Mucosa of stomach (tissue), 1 donor: ENCODE measurements at regions not wholly inside any gene's neighbourhood (a gene's known extent, or its start where the extent isn't known, plus 50 kb on each side); places are given as distances from the start of the nearest gene placed in this dataset.

Experiments
- H3K27me3 ChIP-seq: one replicate; pipeline ENCODE4 v1.7.0; 2013; ENCODE audit warnings: mild to moderate bottlenecking, low read length; ENCODE audit not compliant: control insufficient read depth, insufficient read depth
- H3K36me3 ChIP-seq: one replicate; pipeline ENCODE4 v1.7.0; 2013; ENCODE audit warnings: low read length; ENCODE audit not compliant: control insufficient read depth, insufficient read depth
- H3K4me1 ChIP-seq: one replicate; pipeline ENCODE4 v1.7.0; 2013; ENCODE audit warnings: mild to moderate bottlenecking, low read length; ENCODE audit not compliant: control insufficient read depth, insufficient read depth
- H3K4me3 ChIP-seq: one replicate; pipeline ENCODE4 v1.7.0; 2013; ENCODE audit warnings: low read length
- H3K9ac ChIP-seq: one replicate; pipeline ENCODE4 v1.7.0; 2013; ENCODE audit warnings: mild to moderate bottlenecking, low read length, moderate library complexity
- H3K9me3 ChIP-seq: one replicate; pipeline ENCODE4 v1.7.0; 2013; ENCODE audit warnings: mild to moderate bottlenecking, low read length, moderate library complexity; ENCODE audit not compliant: control insufficient read depth
- donor health status: Pancreatic carcinoma.

- H3K4me1 ChIP-seq: no peaks in the 10 kb centered on the region
- no peak overlapping the region for H3K4me3 ChIP-seq
- no peaks in the 10 kb centered on the region for H3K36me3 ChIP-seq
- no peaks in the 10 kb centered on the region for H3K9me3 ChIP-seq
- no peak overlapping the region for H3K9ac ChIP-seq
- H3K27me3 ChIP-seq: no peaks in the 10 kb centered on the region
Observed at GRCh38 chr20:39850821-39851330, 838.2 kb downstream of the MAFB start.

GRCh38 chr20:39850246-39850645 lies 838.8 kb downstream of the MAFB start:
- H3K27me3 ChIP-seq: no peaks in the 10 kb centered on the region
- H3K4me1 ChIP-seq: no peaks in the 10 kb centered on the region
- no peak overlapping the region for H3K9ac ChIP-seq

GRCh38 chr20:39849664-39850063 lies 839.4 kb downstream of the MAFB start:
- H3K4me1 ChIP-seq: no peaks in the 10 kb centered on the region
- no peaks in the 10 kb centered on the region for H3K36me3 ChIP-seq
- H3K9me3 ChIP-seq: no peaks in the 10 kb centered on the region
- H3K9ac ChIP-seq: no peak overlapping the region
- no peaks in the 10 kb centered on the region for H3K27me3 ChIP-seq
- no peak overlapping the region for H3K4me3 ChIP-seq

More at GRCh38 chr20:39850246-39850645, 838.8 kb downstream of the MAFB start:
- Histone ChIP-seq H3K36me3 (no peaks in the 10 kb centered on the region), H3K4me3 (no peak overlapping the region), H3K9me3 (no peaks in the 10 kb centered on the region)

- Histone ChIP-seq H3K9ac (no peak overlapping the region), H3K4me3 (no peak overlapping the region), H3K9me3 (no peaks in the 10 kb centered on the region), H3K27me3 (no peaks in the 10 kb centered on the region), H3K4me1 (no peaks in the 10 kb centered on the region), H3K36me3 (no peaks in the 10 kb centered on the region)
Observed at GRCh38 chr20:39849171-39849570, 839.9 kb downstream of the MAFB start.

GRCh38 chr20:39839399-39840119 lies 849.5 kb downstream of the MAFB start:
- H3K9ac ChIP-seq: no peak overlapping the region
- H3K4me3 ChIP-seq: no peak overlapping the region
- no peaks in the 10 kb centered on the region for H3K4me1 ChIP-seq
- H3K9me3 ChIP-seq: no peaks in the 10 kb centered on the region
- H3K27me3 ChIP-seq: no peaks in the 10 kb centered on the region
- H3K36me3 ChIP-seq: no peaks in the 10 kb centered on the region

GRCh38 chr20:39837561-39837960 lies 851.5 kb downstream of the MAFB start:
- Histone ChIP-seq H3K4me3 (no peak overlapping the region), H3K9me3 (no peaks in the 10 kb centered on the region), H3K36me3 (no peaks in the 10 kb centered on the region), H3K9ac (no peak overlapping the region), H3K27me3 (no peaks in the 10 kb centered on the region), H3K4me1 (no peaks in the 10 kb centered on the region)

GRCh38 chr20:39835130-39835842 lies 853.8 kb downstream of the MAFB start:
- no peaks in the 10 kb centered on the region for H3K4me1 ChIP-seq
- H3K27me3 ChIP-seq: no peaks in the 10 kb centered on the region
- H3K9ac ChIP-seq: no peak overlapping the region
- H3K36me3 ChIP-seq: no peaks in the 10 kb centered on the region
- H3K9me3 ChIP-seq: no peaks in the 10 kb centered on the region
- H3K4me3 ChIP-seq: no peak overlapping the region

- no peaks in the 10 kb centered on the region for H3K27me3 ChIP-seq
- H3K9me3 ChIP-seq: no peaks in the 10 kb centered on the region
- H3K9ac ChIP-seq: no peak overlapping the region
- H3K4me3 ChIP-seq: no peak overlapping the region
- no peaks in the 10 kb centered on the region for H3K36me3 ChIP-seq
- no peaks in the 10 kb centered on the region for H3K4me1 ChIP-seq
Observed at GRCh38 chr20:39830903-39831302, 858.1 kb downstream of the MAFB start.

- no peaks in the 10 kb centered on the region for H3K4me1 ChIP-seq
- no peak overlapping the region for H3K9ac ChIP-seq
- no peaks in the 10 kb centered on the region for H3K9me3 ChIP-seq
- H3K4me3 ChIP-seq: no peak overlapping the region
- no peaks in the 10 kb centered on the region for H3K27me3 ChIP-seq
- H3K36me3 ChIP-seq: no peaks in the 10 kb centered on the region
Observed at GRCh38 chr20:39829661-39830060, 859.4 kb downstream of the MAFB start.

- Histone ChIP-seq H3K4me3 (no peak overlapping the region), H3K27me3 (no peaks in the 10 kb centered on the region), H3K9ac (no peak overlapping the region), H3K9me3 (no peaks in the 10 kb centered on the region), H3K4me1 (no peaks in the 10 kb centered on the region), H3K36me3 (no peaks in the 10 kb centered on the region)
Observed at GRCh38 chr20:39829256-39829655, 859.8 kb downstream of the MAFB start.

- H3K9me3 ChIP-seq: no peaks in the 10 kb centered on the region
- no peak overlapping the region for H3K4me3 ChIP-seq
- no peak overlapping the region for H3K9ac ChIP-seq
Observed at GRCh38 chr20:39825950-39826349, 863.1 kb downstream of the MAFB start.

GRCh38 chr20:39825524-39825923 lies 863.4 kb downstream of the DHX35 start:
- Histone ChIP-seq H3K9ac (no peak overlapping the region), H3K36me3 (no peaks in the 10 kb centered on the region), H3K4me3 (no peak overlapping the region), H3K9me3 (no peaks in the 10 kb centered on the region), H3K27me3 (no peaks in the 10 kb centered on the region), H3K4me1 (no peaks in the 10 kb centered on the region)

More at GRCh38 chr20:39825950-39826349, 863.1 kb downstream of the MAFB start:
- Histone ChIP-seq H3K27me3 (no peaks in the 10 kb centered on the region), H3K4me1 (no peaks in the 10 kb centered on the region), H3K36me3 (no peaks in the 10 kb centered on the region)
